ENCODE measurements at regions not wholly inside any gene's neighbourhood (a gene's known extent, or its start where the extent isn't known, plus 50 kb on each side); places are given as distances from the start of the nearest gene placed in this dataset.

DNA sequence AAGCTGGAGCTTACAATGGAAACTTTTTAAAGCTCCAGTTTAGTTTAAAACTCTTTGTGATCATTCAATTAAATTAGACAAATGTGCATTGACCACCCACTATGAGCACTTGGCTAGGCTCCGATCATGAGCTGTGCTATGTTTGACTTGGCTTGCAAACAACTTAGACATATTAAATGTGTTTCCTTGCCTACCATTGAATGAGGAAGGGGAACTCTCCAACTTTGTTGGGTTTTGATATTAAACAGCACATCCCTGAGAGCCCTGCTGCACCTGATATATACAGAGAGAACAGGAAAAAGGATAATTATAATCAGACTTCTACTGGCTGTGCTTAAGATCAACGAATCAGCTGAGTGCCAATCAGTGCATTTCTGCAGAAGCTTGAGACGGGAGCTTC, 71.4 kb upstream of the ADGRL3 start:
- TF ChIP-seq, protein P1, sequence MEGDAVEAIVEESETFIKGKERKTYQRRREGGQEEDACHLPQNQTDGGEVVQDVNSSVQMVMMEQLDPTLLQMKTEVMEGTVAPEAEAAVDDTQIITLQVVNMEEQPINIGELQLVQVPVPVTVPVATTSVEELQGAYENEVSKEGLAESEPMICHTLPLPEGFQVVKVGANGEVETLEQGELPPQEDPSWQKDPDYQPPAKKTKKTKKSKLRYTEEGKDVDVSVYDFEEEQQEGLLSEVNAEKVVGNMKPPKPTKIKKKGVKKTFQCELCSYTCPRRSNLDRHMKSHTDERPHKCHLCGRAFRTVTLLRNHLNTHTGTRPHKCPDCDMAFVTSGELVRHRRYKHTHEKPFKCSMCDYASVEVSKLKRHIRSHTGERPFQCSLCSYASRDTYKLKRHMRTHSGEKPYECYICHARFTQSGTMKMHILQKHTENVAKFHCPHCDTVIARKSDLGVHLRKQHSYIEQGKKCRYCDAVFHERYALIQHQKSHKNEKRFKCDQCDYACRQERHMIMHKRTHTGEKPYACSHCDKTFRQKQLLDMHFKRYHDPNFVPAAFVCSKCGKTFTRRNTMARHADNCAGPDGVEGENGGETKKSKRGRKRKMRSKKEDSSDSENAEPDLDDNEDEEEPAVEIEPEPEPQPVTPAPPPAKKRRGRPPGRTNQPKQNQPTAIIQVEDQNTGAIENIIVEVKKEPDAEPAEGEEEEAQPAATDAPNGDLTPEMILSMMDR (IDR thresholded peaks at IDR 0.05): no peak
- TF ChIP-seq POLR2A (IDR thresholded peaks at IDR 0.05): no peak
